ENCODE measurements at regions not wholly inside any gene's neighbourhood (a gene's known extent, or its start where the extent isn't known, plus 50 kb on each side); places are given as distances from the start of the nearest gene placed in this dataset.
A peak's percentile ranks its signal among the peaks of the same experiment; 100 is the strongest.
"Not testable (repeated sequence)": the region's sequence is repeated elsewhere in the genome, so short reads cannot be mapped to it uniquely, and the experiment has no call there.

DNA sequence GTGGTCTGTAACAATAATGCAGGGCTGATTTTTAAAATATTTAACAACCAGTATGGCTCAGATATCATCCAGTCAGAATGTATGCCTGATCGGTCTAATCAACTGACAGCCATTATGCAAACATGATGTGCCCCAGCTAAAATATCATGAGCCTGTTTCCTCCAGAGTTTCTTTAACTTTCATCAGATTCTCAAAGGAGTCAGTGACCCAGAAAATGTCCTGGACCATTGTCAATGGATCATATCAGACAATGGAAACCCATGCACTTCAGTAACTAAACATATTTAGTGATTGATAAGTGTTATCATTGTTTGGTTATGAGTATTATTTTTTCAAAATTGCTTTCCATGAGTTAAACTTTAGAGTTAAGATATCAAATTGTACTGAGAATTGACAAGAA is 173.5 kb downstream of the LMBRD1 start:
- no peak for DNase-seq

GRCh38 chr6:69622924-69623323 is 173.9 kb downstream of the LMBRD1 start:
- DNase-seq = no peak

- DNase-seq = no peak
Measured at GRCh38 chr6:69622230-69622629, 174.6 kb downstream of the LMBRD1 start.

DNA sequence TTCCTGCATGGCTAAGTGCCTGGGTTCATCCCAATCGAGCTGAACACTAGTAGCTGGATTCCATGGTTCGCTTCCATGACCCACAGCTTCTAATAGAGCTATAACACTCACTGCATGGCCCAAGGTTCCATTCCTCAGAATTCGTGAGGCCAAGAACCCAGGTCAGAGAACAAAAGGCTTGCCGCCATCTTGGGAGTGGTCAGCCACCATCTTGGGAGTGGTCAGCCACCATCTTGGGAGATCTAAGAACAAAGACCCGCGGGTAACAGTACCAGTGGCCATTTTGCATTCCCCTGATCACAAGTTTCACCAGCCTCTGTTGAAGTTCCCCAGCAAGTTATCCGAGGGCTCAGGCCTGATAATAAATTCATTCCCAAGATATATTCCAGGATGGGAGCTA is 179.6 kb downstream of the LMBRD1 start:
- DNase-seq = no peak

DNA sequence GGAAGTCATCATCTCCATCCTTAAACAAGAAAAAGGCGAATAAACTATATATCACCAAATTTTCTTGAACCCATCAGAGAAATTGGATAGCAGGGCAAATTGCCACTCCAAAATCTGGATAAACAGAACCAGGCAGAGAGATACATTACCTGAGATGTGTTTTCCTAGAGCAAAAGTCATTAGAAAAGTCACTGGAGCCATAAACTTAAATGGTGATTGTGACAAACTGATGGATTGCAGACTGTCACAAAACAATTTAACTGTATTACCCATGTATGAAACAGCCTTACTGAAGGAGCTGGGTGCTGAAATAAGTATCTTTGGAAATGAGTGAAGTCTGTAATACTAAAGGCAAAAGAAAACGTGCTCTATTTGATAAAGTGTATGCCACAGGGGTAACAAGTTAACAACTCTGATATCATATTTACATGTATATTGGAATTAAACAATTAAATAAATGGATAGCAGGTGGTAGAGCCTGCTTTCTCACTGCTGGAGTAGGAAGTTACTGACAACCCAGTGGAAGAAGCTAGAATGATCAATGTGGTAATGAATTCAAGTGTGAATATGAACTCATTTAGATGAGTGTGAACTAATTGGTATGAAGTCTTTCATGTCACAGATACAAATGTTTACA is 186.9 kb downstream of the LMBRD1 start:
- no peak for DNase-seq

DNA sequence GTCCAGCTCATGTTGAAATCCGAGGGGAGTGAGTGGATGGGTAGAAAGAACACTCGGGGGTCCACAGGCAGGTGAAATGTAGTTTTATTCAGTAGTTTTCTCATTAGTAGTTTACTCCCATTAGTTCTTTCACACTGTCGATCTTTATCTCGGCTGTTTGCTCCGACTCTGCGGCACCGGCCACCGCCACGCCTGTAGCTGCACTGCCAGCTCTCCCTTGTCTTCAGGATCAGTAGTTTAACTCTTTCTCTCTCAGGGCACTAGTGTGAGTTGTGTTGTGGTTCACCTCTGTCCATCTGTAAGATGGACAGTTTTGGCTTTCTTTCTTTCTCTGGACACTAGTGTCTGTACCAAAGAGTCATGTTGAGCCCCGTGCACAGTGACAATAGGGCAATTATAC is 195.7 kb downstream of the LMBRD1 start:
- DNase-seq = no peak

GRCh38 chr6:69594405-69594804 is 202.4 kb downstream of the LMBRD1 start:
- DNase-seq = no peak

DNA sequence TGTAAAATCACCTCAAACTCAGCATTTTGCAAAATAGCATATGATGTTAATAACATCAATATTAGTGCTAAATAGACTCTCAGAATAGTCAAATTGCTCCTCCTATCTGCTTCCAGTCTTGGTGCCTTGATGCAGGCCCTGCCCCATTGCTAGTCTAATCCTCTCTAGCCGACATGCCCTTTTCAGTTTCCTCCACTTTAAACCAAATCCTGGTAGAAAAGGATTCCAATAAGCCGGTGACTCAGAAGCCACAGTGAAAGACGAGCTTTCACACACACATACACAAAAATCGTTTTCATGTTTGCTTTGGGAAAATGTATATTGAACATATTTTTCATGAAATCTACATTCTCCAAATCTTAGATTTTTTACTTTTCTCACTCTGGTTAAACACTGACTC is 203.1 kb downstream of the LMBRD1 start:
- no peak for DNase-seq

DNA sequence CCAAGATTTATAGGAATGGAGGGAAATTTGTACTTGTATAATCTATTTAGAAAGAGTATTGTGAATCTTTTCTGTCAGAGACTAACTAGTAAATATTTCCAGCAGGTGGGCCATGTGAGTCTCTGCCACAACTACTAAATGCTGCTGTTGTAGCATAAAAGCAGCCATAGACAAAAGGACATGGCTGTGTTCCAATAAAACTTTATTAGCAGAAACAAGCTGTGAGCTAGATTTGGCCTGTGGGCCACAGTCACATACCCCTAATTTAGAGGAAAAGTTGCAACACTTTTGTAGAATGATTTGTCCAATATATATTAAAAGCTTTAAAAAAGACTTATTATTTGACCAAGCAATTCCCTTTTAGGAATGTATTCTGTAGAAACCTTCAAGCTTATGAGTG is 207.2 kb downstream of the LMBRD1 start:
- DNase-seq = no peak

DNA sequence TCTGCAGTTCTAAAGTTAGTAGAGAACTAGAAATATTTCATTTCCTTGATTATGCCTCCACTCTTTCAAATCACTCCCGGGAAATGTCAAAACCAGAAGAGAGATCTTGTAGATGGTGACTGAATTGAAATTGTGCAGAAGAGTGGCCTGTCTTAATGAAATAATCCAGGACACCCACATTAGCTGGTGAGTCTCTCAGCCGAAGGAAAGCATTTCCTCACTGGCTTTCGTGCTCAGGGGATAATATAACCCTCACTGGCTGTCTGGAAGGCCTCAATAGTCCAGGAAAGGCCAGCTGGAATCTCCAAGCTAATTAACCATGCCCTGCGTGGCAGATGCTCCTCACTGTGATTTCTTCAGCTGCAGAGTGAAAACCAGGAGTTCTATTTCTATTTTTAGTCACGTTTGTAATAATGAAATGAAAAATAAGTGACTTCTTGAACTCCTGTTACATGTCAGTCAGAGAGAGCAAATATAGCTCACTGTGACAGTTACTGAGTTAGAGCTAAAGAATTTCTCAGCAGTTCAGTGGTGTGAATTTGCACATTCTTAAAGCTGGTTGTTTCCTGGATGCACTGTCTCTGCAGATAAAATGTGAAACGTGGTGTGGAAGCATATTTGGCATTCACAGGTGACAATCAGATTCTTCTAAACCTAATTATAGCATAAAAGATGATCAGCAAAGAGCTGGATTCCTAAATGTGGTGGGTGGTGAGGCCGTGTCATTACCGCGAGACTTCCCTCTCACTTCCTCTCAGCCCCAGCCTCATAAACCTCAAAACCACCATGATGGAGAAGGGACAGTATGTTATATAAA is 211.7 kb downstream of the LMBRD1 start:
- DNase-seq = peak; percentile 60 to 61

GRCh38 chr6:69584536-69584912 is 212.3 kb downstream of the LMBRD1 start:
- no peak for DNase-seq

- DNase-seq = no peak
Measured at GRCh38 chr6:69581581-69581980, 215.2 kb downstream of the LMBRD1 start.

DNA sequence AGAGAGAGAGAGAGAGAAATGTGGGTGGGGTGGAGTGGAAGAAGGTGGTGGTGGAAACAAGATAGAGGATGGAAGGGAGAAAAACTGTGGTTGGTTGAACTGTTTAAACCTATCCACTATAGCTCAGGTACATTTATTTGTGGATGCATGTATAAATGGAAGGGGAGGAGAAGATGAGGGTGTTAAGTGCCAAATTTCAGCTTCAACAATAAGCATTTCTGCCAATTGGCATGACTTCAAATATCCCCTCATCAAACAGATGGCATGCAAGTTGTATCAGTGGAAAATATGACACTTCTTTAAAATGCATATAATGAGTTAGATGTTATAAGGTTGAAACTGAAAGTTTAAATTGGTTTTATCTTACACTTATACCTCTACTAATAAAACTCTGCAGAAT is 216.1 kb downstream of the LMBRD1 start:
- no peak for DNase-seq

GRCh38 chr6:69578361-69578890 is 218.4 kb downstream of the LMBRD1 start:
- DNase-seq = no peak

DNA sequence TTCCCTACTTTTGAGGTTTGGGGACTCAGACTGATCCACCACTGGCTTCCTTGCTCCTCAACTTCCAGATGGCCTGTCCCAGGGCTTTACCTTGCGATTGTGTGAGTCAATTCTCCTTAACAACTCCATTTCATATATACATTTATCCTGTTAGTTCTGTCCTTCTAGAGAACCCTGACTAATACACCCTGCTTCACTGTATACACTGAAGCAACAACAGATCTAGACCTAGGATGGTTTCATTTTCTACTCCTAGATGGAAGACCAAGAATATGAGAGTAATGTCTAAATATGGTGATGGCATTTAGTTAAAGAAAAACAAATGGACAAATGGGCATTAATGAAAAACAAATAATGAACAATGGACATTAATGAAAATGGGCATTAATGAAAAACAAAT is 225.6 kb downstream of the LMBRD1 start:
- DNase-seq = no peak

DNA sequence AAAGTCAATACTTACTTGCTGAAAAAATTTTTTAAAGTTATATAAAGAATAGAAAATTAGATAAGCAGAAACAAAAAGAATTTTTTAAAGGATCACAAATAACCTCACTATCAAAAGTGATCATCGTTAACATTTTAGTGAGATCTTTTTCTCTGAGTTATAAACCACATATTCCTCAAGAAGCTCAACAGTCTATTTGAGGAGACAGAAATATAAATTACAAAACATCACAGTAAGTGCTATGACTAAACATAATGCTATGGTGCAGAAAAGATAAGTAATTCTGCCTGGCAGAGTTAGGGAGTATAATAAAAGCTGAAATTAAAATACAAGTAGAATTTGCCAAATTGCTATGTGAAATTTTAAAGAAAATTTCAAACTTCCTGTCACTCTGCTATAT is 226.7 kb downstream of the LMBRD1 start:
- no peak for DNase-seq

DNA sequence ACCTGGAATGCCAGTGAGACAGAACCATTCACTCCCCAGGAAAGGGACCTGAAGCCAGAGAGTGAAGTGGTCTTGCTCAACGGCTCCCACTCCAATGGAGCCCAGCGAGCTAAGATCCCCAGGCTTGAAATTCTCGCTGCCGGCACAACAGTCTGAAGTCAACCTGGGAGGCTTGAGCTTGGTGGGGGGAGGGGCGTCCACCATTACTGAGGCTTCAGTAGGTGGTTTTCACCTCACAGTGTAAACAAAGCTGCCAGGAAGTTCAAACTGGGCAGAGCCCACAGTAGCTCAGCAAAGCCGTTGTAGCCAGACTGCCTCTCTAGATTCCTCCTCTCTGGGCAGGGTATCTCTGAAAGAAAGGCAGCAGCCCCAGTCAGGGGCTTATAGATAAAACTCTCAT is 236.2 kb downstream of the LMBRD1 start:
- not testable (repeated sequence) for DNase-seq

DNA sequence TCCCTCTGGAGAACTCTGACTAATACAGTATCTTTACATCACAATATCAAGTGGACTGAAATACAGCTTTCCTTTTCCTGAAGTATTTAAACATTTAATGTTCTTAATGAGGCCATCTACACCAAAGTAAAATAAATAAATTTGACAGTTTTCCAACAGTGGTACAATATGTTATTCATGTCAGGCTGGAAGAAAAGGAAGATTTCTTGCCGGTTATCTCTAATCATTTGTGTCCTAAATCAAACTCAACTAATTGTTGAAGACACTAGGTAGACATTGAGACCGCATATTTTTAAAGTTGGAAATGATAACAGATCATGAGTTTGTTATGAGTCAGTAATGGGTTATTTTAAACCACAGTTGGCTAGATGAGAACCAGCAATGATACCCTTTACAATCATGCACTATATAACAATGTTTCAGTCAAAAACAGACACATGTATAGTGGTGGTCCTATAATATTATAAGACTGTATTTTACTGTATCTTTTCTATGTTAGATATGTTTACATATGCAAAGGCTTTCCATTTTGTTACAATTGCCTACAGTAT is 241.6 kb downstream of the LMBRD1 start:
- DNase-seq = no peak

DNA sequence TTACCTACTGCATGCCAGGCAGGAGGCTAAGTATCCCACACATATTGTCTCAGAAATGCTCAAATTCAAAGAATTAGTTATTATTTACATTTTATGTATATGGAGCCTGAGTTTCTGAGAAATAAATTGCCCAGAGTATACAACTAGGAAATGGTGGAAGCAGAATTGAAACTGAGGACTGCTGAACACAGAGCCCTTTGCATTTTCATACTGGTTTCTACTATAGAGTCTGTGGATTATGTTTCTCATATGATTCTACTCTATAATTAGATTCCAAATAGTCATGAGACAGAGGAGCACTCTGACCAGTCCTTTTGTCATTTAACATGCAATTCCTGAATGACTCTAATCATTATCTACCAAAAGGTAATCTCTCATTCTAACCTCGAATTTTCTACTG is 254.3 kb downstream of the LMBRD1 start:
- no peak for DNase-seq

GRCh38 chr6:69527921-69528476 is 268.8 kb downstream of the LMBRD1 start:
- no peak for DNase-seq

DNA sequence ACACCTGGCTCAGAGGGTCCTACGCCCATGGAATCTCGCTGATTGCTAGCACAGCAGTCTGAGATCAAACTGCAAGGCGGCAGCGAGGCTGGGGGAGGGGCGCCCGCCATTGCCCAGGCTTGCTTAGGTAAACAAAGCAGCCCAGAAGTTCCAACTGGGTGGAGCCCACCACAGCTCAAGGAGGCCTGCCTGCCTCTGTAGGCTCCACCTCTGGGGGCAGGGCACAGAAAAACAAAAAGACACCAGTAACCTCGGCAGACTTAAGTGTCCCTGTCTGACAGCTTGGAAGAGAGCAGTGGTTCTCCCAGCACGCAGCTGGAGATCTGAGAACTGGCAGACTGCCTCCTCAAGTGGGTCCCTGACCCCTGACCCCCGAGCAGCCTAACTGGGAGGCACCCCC is 281.3 kb downstream of the LMBRD1 start:
- DNase-seq = not testable (repeated sequence)

GRCh38 chr6:69494595-69494994 is 302.2 kb downstream of the LMBRD1 start:
- DNase-seq = no peak

DNA sequence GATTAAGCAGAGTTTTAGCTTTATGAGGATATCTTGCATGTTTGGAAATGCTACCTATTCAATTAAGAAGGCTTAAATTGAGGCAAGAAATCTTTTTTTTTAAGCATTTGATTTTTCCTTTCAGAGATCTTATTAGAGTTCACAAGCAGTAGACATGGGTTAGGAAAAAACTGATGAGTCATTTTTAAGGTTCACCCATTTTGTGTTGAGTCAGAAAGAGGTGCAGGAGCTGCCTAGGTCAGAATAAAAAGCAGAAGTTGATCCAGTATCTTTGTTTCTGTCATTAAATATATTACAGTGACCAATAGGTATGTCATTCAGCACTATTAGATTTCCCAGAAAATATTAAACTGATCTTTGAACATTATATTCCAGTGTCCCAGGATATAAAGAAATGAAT is 306.8 kb downstream of the LMBRD1 start:
- peak; percentile 12 to 39 for DNase-seq

DNA sequence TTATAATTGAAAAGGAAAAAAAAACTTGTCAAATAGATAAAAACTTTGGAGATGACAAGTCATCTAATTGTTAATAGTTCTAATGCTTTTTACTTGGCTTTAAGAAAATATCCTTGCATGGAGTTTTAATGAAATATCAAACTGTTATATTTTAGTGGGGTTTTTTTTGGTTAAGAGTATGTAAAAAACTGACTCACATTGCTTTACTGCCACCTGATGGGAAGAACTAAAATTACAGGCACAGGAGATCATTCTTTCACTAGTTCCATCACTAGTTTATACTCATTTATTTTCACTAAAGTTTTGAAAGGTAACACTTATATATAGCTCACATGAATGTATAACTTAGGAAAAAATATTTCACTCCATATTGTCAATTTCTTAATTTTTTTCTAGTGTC is 309.1 kb downstream of the LMBRD1 start:
- peak; percentile 66 to 72 for DNase-seq
